COLO668 (cell line): ENCODE measurements at regions not wholly inside any gene's neighbourhood (a gene's known extent, or its start where the extent isn't known, plus 50 kb on each side); places are given as distances from the start of the nearest gene placed in this dataset.

Source experiments
- DNase-seq: peaks from one replicate; lab custom pipeline; 2025; ENCODE audit not compliant: unreplicated experiment; lab: John Stamatoyannopoulos, UW

- DNase-seq, result no peak
These were observed 130.6 kb downstream of the EDN3 start for GRCh38 chr20:59431014-59431413.

- DNase-seq, result no peak
These were observed 134.5 kb downstream of the EDN3 start for GRCh38 chr20:59434960-59435359.

- no peak for DNase-seq
These were observed 135.1 kb downstream of the EDN3 start for GRCh38 chr20:59435518-59435917.

GRCh38 chr20:59437601-59438031 is 137.2 kb downstream of the EDN3 start:
- no peak for DNase-seq

- DNase-seq, result no peak
These were observed 137.8 kb downstream of the EDN3 start for GRCh38 chr20:59438201-59438600.

- DNase-seq, result no peak
These were observed 138.8 kb downstream of the EDN3 start for GRCh38 chr20:59439243-59439642.

DNA sequence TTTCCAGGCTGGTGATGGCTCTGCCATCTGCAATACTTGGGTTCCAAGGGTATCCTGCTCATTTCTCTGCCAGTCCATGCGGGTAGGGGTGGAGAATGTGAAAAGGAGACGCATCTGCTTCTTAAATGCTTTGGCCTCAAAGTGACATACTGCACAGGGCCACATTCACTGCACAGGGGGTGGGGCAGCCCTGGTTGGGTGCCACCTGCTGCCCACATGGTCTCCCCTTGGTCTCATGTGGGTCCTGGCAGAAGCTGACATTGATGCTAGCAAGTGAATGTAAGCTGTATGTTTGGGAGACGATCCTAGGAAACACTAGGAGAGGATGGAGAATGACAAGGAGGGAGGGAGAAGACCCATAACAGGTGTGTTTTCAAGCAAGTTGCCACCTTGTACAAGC is 140.9 kb downstream of the EDN3 start:
- no peak for DNase-seq

GRCh38 chr20:59441860-59442810 is 141.7 kb downstream of the EDN3 start:
- no peak for DNase-seq

DNA sequence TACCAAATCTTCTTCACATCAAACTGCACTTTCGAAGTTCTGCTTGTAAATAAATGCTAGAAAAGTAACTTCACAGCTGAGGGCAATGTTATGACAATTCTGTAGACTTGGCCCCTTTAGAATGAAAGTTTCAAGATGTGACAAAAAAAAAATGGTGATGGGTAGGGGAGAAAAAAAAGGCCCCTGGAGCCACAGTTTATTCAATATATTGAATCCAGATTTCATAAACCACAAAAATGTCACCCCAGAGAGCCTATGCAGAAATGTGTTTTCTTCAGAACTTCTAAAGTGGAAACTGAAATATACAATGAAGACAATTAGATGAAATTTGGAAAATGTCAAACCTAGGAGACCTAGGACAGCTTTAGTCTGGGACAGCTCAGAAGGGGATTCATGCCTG is 143.1 kb downstream of the EDN3 start:
- no peak for DNase-seq

DNA sequence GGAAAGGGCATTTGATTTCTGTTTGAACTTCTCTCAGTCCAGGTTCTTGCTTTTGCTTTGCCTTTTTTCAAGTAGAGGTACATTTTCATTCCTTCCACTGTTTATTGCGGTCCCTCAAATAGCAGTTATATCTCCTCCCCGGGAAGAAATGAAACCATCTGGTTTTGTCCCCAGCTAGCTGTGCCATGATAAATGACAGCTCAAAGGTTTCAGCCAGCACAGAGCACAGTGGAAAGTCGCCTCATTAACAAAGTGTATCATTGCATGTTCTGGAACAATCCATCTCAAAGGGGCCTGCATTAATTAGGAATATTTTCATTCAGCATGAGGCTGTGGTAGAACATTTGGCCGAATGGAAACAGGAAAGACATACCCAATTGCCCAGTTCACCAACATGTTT is 146.0 kb downstream of the EDN3 start:
- DNase-seq, result no peak

- DNase-seq, result no peak
These were observed 147.8 kb downstream of the EDN3 start for GRCh38 chr20:59448196-59448595.

DNA sequence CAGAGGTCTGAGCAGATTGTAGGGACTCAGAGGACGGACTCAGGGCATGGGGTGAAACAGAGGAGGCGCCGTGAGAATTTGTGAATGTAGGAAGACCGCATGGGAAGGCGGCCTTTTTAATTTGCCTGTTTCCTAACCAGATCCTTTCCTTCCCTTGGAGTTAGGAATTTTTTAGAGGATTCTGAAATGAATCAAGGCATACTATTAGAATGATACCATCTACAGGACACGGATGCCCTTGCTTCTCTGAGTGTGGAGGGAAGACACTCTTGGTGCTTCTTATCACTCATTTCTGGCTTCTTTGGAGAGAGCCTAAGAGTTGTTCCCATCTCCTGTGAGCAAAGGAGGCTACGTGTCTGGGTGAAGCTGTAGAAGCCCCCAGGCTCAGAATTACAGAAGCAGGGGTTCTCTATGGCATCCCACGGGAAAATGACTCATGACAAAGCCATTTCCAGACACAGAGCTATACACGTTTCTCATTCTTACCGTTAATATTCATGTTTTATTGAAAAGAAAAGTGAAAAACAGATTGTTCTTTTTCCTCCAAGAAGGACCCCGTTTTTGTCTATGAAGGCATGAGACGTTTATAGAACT is 148.5 kb downstream of the EDN3 start:
- no peak for DNase-seq

DNA sequence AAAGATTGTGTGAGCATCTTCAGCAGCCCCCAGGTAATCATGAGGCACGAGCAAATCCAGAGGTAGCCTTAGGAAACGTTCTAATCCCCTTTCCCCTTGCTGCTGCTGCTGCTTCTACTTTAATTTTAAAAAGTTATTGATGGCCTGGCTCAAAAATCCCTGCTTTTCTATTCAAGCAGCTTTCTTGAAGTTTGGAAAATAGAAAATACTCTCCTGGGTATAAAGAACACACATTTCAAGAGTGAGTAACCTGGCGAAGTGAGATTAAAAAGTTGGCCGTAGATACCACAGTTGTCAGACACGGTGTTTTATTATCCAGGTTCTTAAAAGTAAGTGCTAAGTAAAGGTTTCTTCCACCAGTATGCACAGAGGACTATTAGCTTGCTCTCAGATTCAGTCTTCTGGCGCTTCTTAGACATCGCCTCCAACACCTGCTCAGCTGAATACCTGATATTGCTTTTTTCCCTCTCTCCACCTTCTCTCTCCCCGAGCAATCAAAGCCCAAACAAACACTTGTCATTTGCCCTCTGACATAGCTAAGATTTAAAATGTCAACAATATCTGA is 150.7 kb downstream of the EDN3 start:
- no peak for DNase-seq

- DNase-seq, result no peak
These were observed 151.2 kb downstream of the EDN3 start for GRCh38 chr20:59451641-59452040.

DNA sequence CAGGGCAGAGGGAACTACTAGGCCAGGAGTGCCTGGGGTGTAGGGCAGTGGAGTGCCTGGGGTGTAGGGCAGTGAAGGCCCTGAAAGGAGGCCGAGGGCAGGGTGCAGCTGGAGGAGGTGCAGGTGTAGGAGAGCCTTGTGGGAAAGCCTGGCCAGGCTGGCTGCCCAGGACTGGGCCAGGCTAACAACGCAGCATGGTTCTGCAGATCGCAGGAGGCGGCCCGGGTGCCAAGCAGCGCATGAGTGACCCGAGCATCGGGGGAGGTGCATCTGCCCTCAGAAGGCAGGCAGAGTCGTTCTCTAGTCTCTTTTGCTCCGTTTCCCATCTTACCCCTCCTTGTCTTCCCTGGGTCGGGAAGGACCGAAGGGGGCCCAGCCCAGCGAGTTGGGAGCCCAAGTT is 151.5 kb upstream of the PHACTR3 start:
- DNase-seq, result no peak

- DNase-seq, result no peak
These were observed 150.4 kb upstream of the PHACTR3 start for GRCh38 chr20:59453759-59454560.

GRCh38 chr20:59455402-59456341 is 148.7 kb upstream of the PHACTR3 start:
- DNase-seq, result no peak

DNA sequence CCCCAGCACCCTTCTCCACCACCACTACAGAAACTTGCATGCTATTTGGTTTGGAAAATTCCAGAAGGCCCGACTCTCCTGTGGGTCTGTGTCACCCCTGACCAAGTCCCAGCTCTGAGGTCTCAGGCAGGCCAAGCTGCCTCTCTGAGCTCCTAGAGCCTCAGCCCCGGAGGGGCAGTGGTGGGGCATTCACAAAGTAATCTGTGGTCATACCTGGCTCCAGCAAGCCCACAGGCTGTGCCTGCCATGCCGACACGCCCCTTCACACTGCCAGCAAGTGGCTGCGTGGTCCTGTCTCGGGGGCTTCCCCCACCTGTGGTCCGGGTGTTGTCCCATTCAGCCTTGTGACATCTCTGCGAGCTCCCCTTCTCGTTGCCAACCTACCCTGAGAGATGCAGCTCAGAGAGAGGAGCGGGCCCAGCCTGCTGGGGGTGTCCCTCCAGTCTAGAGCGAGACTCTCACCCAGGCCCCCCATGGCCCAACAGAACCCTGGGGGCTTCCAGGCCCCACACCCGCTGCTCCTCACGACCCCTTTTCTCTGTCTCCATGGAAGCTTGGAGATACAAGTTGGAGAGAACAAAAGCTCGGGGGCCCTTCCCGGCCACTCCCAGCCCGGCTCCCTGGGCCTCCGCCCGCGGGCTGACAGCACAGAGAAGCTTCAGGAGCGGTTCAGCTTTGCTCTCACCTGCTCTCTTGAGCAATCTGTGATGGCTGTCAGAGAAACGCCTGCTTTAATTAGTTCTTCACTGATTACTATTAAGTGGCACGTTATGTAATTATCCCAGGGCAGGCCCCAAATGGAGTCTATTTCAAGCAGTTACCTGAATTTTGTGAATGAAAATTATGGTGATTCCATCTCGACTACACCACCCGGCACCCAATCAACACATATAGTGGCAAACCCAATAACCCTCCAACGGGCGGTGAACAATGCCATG is 147.7 kb upstream of the PHACTR3 start:
- DNase-seq, result no peak

DNA sequence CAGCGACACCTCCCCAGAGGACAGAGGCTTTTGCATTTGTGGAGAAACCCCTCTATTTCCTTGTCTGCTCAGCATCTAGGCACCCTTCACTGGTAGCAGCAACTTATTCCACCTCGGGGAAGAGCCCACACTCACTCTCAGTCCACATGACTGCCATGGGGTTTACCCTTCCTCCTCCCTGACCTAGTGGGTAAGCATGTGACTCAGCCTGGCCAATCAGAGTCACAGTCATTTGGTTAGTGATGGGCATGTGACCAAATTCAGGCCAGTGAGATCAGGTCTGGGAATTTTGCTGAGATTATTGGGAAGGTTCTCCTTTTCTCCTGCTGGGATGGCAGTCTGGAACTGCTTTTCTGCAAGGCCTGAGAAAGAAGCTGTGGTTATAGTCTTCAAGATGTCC is 145.7 kb upstream of the PHACTR3 start:
- DNase-seq, result no peak
